ENCODE measurements at regions not wholly inside any gene's neighbourhood (a gene's known extent, or its start where the extent isn't known, plus 50 kb on each side); places are given as distances from the start of the nearest gene placed in this dataset.

- TF ChIP-seq NFRKB (IDR thresholded peaks at IDR 0.05): no peak
- no peak for TF ChIP-seq SP1 (IDR thresholded peaks at IDR 0.05)
- no peak for TF ChIP-seq SUZ12 (IDR thresholded peaks at IDR 0.05)
- no peak for TF ChIP-seq L3MBTL2 (conservative IDR thresholded peaks at IDR 0.05)
- no peak for TF ChIP-seq ELF4 (IDR thresholded peaks at IDR 0.05)
- TF ChIP-seq CTBP1 (IDR thresholded peaks at IDR 0.05; ENCODE audit: borderline replicate concordance): no peak
- no peak for TF ChIP-seq BHLHE40 (IDR thresholded peaks at IDR 0.05; ENCODE audit: borderline replicate concordance)
- no peak for TF ChIP-seq FOXA1 (IDR thresholded peaks at IDR 0.05)
These were observed 165.7 kb downstream of the RHOU start for GRCh38 chr1:228900886-228901392.
